Fibroblast of lung (primary cell): ENCODE measurements at regions not wholly inside any gene's neighbourhood (a gene's known extent, or its start where the extent isn't known, plus 50 kb on each side); places are given as distances from the start of the nearest gene placed in this dataset.

Experiments
- EZH2 ChIP-seq: IDR thresholded peaks from 2 replicates; pipeline ENCODE4 v1.5.1; 2012; ENCODE audit warnings: low read length, control low read depth, mild to moderate bottlenecking; ENCODE audit errors: missing control alignments
- TF ChIP-seq, protein P1 (sequence below), 2 donors: IDR thresholded peaks in 1 of 2; conservative IDR thresholded peaks in 1 of 2; 1 replicate in 1 of 2; 2 replicates in 1 of 2; pipeline ENCODE4 v1.5.1; 2011 to 2012; ENCODE audit warnings: low read length in 2 of 2, control low read depth in 1 of 2, inconsistent platforms in 1 of 2, low read depth in 1 of 2, mild to moderate bottlenecking in 1 of 2

DNA sequence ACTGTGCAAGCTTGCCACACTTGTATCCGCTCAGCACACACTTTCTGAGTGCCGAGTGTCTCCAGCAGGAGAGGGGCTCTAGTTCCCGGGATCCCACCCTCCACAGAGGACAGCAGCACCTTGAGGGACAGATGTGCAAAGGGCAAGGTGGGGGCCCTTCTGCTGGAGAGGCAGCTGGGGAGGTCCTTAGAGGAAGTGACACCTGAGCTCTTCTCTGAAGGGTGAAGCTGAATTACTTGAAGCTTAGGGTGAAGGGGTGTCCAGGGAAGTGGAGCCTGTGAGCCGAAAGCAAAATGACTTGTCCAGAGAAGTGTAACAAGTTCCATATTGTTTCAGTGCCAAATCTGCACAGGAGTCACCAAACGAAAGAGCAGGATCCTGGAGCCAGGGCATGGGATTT, 136.3 kb upstream of the DUSP22 start:
- no peak for TF ChIP-seq EZH2
- TF ChIP-seq, protein P1, sequence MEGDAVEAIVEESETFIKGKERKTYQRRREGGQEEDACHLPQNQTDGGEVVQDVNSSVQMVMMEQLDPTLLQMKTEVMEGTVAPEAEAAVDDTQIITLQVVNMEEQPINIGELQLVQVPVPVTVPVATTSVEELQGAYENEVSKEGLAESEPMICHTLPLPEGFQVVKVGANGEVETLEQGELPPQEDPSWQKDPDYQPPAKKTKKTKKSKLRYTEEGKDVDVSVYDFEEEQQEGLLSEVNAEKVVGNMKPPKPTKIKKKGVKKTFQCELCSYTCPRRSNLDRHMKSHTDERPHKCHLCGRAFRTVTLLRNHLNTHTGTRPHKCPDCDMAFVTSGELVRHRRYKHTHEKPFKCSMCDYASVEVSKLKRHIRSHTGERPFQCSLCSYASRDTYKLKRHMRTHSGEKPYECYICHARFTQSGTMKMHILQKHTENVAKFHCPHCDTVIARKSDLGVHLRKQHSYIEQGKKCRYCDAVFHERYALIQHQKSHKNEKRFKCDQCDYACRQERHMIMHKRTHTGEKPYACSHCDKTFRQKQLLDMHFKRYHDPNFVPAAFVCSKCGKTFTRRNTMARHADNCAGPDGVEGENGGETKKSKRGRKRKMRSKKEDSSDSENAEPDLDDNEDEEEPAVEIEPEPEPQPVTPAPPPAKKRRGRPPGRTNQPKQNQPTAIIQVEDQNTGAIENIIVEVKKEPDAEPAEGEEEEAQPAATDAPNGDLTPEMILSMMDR (conservative IDR thresholded peaks at IDR 0.05 in 1 of 2, IDR thresholded peaks at IDR 0.05 in 1 of 2; ENCODE audit: low read depth in 1 of 2, low read length in 2 of 2), result no peak
